Panc1 (cell line): ENCODE measurements at regions not wholly inside any gene's neighbourhood (a gene's known extent, or its start where the extent isn't known, plus 50 kb on each side); places are given as distances from the start of the nearest gene placed in this dataset.

Experiments used
- ATAC-seq: fragments of 200-7000 bp; cut with Tn5 transposase; 2 replicates; pipeline ENCODE4 v1.9.1; 2020; ENCODE audit warnings: mild to moderate bottlenecking, moderate library complexity
- BruUV-seq: library from RNA; stranded (reverse); fragments of 400-500 nt; replicated peaks from 2 replicates; lab custom pipeline; 2021; lab: Mats Ljungman, UMichigan
- CTCF ChIA-PET: fragments of 300-600 bp; sonication (Branson Sonifier 250); formaldehyde crosslinking; loops from one replicate; lab custom pipeline; 2022; ENCODE audit warnings: antibody characterized with exemption; lab: Charles Lee
- POLR2A ChIA-PET: fragments of 300-600 bp; sonication (Branson Sonifier 250); formaldehyde crosslinking; loops from one replicate; lab custom pipeline; 2022; ENCODE audit warnings: antibody characterized with exemption; lab: Charles Lee
- DNase-seq: peaks from one replicate; pipeline ENCODE4 v3.0.0-alpha.2; 2010; ENCODE audit warnings: low read depth, low spot score
- H3K27ac ChIP-seq: 2 replicates; pipeline ENCODE4 v1.5.1; 2011; ENCODE audit warnings: mild to moderate bottlenecking, low read length, inconsistent platforms
- H3K27me3 ChIP-seq: fragments of 200-500 bp; sonication (Bioruptor generic); 2 replicates; pipeline ENCODE4 v1.6.0; 2014; ENCODE audit warnings: low read length, inconsistent platforms; ENCODE audit not compliant: control insufficient read depth, insufficient read depth
- H3K36me3 ChIP-seq: fragments of 200-500 bp; sonication (Bioruptor generic); 2 replicates; pipeline ENCODE4 v1.5.1; 2014; ENCODE audit warnings: inconsistent platforms, mild to moderate bottlenecking, low read length, moderate library complexity; ENCODE audit not compliant: control insufficient read depth, insufficient read depth
- H3K4me1 ChIP-seq: 2 replicates; pipeline ENCODE4 v1.5.1; 2011; ENCODE audit warnings: inconsistent platforms, mild to moderate bottlenecking, low read length, moderate library complexity; ENCODE audit not compliant: control insufficient read depth, insufficient read depth
- H3K4me3 ChIP-seq, 2 experiments: 2 replicates each; pipeline ENCODE4 v1.5.1; 2011 to 2012; ENCODE audit warnings: low read depth in 2 of 2, low read length in 2 of 2, mild to moderate bottlenecking in 2 of 2, inconsistent platforms in 1 of 2, moderate library complexity in 1 of 2
- H3K9me3 ChIP-seq: fragments of 200-500 bp; sonication (Bioruptor generic); 2 replicates; pipeline ENCODE4 v1.5.1; 2014; ENCODE audit warnings: low read depth, mild to moderate bottlenecking, inconsistent platforms, low read length, moderate library complexity; ENCODE audit not compliant: control insufficient read depth, insufficient read depth
- POLR2AphosphoS5 ChIP-seq: IDR thresholded peaks from 2 replicates; pipeline ENCODE4 v1.6.1; 2012; ENCODE audit warnings: mild to moderate bottlenecking, low read depth, low read length, moderate library complexity
- SIN3A ChIP-seq: IDR thresholded peaks from 2 replicates; pipeline ENCODE4 v1.6.1; 2012; ENCODE audit warnings: low read depth, mild to moderate bottlenecking, low read length, moderate library complexity, borderline replicate concordance; ENCODE audit not compliant: insufficient read depth
- TCF7L2 ChIP-seq: IDR thresholded peaks from 2 replicates; pipeline ENCODE4 v1.6.1; 2011; ENCODE audit warnings: mild to moderate bottlenecking, low read depth, low read length, inconsistent platforms
- in situ Hi-C: cut with HindIII; loops from 2 replicates; pipeline ENCODE4 v1.10.0; 2016; ENCODE audit warnings: low sequenced_read_pairs, low pct_unique_long_range_greater_than_20kb
- intact Hi-C: fragments of 100-400 bp; cut with micrococcal nuclease; formaldehyde crosslinking; loops from one replicate; pipeline ENCODE4 v1.10.0; 2022; ENCODE audit not compliant: unreplicated experiment
- TF ChIP-seq, protein P1 (sequence below): fragments of 450-650 bp; IDR thresholded peaks from 2 replicates; pipeline ENCODE4 v1.5.1; 2017; ENCODE audit warnings: mild to moderate bottlenecking
- TF ChIP-seq, protein P2 (sequence below), 2 experiments: IDR thresholded peaks; 2 replicates each; pipeline ENCODE4 v1.6.1; 2011 to 2012; ENCODE audit warnings: low read depth in 2 of 2, control low read depth in 1 of 2, low read length in 1 of 2, mild to moderate bottlenecking in 1 of 2, moderate library complexity in 1 of 2; ENCODE audit not compliant: insufficient read depth in 1 of 2

DNA sequence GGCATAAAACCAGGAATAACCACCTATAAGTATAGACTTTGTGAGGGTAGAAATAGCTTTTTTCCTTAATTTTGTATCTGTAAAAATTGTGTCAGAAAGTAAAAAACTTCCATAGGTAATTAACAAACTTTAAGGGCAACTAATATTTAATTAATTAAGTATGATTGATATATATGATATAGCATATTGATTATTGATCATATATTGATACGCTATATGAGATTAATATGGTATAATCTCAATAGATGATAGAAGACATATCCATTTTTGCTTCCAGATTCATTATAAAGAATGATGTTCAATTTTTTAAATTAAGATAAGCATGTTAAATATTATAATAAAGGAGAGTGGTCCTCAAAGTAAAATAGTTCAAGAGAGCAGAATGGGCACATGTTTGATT, 99.3 kb upstream of the VAV3 start:
- H3K27ac ChIP-seq = no peak overlapping the region
- no peak for TF ChIP-seq TCF7L2
- no peak for TF ChIP-seq POLR2AphosphoS5
- TF ChIP-seq, protein P1, sequence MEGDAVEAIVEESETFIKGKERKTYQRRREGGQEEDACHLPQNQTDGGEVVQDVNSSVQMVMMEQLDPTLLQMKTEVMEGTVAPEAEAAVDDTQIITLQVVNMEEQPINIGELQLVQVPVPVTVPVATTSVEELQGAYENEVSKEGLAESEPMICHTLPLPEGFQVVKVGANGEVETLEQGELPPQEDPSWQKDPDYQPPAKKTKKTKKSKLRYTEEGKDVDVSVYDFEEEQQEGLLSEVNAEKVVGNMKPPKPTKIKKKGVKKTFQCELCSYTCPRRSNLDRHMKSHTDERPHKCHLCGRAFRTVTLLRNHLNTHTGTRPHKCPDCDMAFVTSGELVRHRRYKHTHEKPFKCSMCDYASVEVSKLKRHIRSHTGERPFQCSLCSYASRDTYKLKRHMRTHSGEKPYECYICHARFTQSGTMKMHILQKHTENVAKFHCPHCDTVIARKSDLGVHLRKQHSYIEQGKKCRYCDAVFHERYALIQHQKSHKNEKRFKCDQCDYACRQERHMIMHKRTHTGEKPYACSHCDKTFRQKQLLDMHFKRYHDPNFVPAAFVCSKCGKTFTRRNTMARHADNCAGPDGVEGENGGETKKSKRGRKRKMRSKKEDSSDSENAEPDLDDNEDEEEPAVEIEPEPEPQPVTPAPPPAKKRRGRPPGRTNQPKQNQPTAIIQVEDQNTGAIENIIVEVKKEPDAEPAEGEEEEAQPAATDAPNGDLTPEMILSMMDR = no peak
- TF ChIP-seq, protein P2, sequence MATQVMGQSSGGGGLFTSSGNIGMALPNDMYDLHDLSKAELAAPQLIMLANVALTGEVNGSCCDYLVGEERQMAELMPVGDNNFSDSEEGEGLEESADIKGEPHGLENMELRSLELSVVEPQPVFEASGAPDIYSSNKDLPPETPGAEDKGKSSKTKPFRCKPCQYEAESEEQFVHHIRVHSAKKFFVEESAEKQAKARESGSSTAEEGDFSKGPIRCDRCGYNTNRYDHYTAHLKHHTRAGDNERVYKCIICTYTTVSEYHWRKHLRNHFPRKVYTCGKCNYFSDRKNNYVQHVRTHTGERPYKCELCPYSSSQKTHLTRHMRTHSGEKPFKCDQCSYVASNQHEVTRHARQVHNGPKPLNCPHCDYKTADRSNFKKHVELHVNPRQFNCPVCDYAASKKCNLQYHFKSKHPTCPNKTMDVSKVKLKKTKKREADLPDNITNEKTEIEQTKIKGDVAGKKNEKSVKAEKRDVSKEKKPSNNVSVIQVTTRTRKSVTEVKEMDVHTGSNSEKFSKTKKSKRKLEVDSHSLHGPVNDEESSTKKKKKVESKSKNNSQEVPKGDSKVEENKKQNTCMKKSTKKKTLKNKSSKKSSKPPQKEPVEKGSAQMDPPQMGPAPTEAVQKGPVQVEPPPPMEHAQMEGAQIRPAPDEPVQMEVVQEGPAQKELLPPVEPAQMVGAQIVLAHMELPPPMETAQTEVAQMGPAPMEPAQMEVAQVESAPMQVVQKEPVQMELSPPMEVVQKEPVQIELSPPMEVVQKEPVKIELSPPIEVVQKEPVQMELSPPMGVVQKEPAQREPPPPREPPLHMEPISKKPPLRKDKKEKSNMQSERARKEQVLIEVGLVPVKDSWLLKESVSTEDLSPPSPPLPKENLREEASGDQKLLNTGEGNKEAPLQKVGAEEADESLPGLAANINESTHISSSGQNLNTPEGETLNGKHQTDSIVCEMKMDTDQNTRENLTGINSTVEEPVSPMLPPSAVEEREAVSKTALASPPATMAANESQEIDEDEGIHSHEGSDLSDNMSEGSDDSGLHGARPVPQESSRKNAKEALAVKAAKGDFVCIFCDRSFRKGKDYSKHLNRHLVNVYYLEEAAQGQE (IDR thresholded peaks at IDR 0.05; ENCODE audit: insufficient read depth in 1 of 2, low read depth in 2 of 2, low read length in 1 of 2) = no peak
- H3K4me1 ChIP-seq = no peaks in the 10 kb centered on the region
- DNase-seq (no peak), ATAC-seq (no peak)
- intact Hi-C loops = no loop called here
- in situ Hi-C loops = no loop called here
- no TSS peak for BruUV-seq
- no peak overlapping the region for H3K4me3 ChIP-seq
- POLR2A ChIA-PET = no interaction called here
- H3K9me3 ChIP-seq = no peaks in the 10 kb centered on the region
- H3K36me3 ChIP-seq = no peaks in the 10 kb centered on the region
- no peaks in the 10 kb centered on the region for H3K27me3 ChIP-seq
- CTCF ChIA-PET = no interaction called here

DNA sequence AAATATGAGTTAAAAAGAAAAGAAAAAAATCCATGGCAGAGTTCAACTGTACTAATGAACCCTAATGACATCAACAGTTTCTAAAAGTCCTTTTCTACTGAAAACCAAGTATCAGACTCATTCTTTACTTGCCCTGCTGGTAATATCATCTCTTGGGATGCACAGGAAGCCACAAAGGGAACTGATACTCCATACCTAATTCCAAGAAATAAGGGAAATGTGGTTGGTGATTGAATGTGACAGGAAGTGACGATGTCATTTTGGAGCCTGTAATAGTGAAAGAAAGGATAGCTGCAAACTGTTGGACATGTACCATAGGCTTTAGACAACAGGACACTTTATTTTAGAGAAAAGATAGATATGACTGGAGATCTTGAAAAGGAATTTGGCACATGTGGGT, 98.7 kb upstream of the VAV3 start:
- H3K27ac ChIP-seq = no peak overlapping the region
- intact Hi-C loops (no loop called here), in situ Hi-C loops (no loop called here)
- DNase-seq = no peak
- ChIA-PET POLR2A (no interaction called here), CTCF (no interaction called here)
- TF ChIP-seq, protein P2 (IDR thresholded peaks at IDR 0.05; ENCODE audit: insufficient read depth in 1 of 2, low read depth in 2 of 2, low read length in 1 of 2) = no peak
- TF ChIP-seq, protein P1 = no peak
- TF ChIP-seq POLR2AphosphoS5 = no peak
- TF ChIP-seq SIN3A = no peak
- TF ChIP-seq TCF7L2 = no peak
- H3K36me3 ChIP-seq = no peaks in the 10 kb centered on the region
- no peaks in the 10 kb centered on the region for H3K4me1 ChIP-seq
- BruUV-seq = no TSS peak
- no peak for ATAC-seq
- H3K9me3 ChIP-seq = no peaks in the 10 kb centered on the region
- H3K4me3 ChIP-seq = no peak overlapping the region
- H3K27me3 ChIP-seq = no peaks in the 10 kb centered on the region
